NK-92 treated with Interleukin-12 subunit alpha and Interleukin-12 subunit beta, amount 100 ng/mL, for 24 hours (cell line): ENCODE measurements at regions not wholly inside any gene's neighbourhood (a gene's known extent, or its start where the extent isn't known, plus 50 kb on each side); places are given as distances from the start of the nearest gene placed in this dataset.

Source experiments
- DNase-seq: peaks from one replicate; lab custom pipeline; 2025; lab: John Stamatoyannopoulos, UW

DNA sequence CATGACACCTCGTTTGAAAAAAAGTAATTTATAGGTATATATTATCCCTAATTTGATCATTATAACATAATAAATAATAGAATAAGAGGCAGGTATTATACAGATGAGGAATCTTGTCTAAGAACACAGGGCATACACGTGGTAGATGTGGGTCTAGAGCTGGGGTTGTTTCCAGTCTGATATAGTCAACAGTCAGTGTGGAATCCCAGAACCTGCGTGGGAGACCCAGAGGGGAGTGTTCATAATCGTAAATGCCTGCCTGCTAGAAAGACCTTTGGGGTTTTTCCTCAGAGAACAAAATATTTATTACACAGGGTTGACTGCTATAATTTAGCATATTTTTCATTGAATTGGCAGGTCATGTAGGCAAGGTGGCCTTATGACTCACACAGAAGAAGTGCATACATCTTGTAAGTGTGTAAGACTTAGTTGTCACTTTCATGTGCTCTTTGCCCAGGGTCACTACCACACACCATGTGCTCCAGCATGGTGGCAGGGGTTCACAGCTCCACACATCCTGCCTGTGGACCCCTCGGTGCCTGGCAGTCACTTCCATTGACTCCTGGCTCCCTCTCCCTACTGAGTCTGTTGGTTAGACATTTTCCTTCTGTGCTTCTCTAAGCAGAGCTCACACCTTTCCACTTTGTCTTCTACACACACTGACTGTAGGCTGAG, 94.9 kb upstream of the IKZF1 start:
- no peak for DNase-seq

- DNase-seq = no peak
These were observed 96.0 kb upstream of the IKZF1 start for GRCh38 chr7:50208378-50208982.

GRCh38 chr7:50207686-50208255, 96.7 kb upstream of the IKZF1 start:
- no peak for DNase-seq

- no peak for DNase-seq
These were observed 97.3 kb upstream of the IKZF1 start for GRCh38 chr7:50207251-50207564.

DNA sequence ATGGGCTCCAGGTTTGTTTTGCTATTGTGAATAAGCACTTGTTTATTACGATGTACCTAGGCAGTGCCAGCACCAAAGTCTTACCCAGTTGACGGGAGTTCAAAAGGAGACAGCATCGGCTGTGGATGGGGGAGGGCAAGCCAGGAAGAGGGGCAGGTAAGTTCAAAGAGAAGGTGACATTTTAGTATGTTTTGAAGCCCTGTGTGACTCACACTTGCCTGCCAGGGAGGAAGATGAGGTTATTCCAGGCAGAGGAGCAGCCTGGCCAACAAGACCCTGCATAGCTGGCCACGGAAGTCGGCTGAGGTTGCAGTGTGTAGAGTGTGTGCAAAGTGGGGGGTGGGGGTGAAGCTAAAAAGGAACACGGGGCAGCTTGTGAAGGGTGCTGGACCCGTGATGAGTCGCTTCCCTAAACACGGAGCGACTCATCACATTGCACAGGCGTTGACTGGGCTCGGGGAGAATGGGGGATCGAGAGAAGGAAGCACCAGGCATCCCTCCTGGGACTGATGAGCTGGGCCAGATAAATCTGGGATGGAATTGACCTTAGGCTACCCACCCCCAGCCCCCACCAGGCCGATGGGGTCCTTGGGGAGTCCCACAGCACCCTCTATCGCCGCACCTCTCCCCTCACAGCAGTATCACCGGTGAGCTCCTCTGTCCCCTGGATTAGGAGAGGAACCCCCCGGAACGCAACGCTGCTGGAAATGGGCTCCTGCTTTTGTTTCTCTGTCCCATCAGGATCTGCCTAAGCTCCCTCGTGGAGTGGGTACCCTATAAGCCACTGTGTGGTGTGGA, 97.9 kb upstream of the IKZF1 start:
- DNase-seq = peak; percentile 29

DNA sequence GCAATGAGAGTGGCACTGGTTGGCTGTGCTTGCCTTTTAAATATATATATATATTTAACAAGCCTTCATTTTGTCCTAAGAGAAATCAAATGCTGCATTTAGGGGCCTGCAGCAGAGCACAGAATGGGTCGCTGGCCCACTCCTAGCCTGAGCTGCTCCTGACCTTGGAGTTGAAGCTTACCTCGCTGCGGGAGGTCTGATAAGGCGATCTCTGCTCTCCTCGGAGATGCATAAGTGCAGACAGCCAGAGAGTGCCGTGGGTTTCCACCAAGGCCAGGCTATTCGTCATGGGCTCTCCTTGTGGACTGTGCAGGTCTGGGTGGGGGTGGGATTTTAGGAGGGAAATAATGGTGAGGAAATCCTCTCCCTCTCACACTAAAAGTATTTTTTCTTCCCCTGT, 99.5 kb upstream of the IKZF1 start:
- DNase-seq = no peak

- no peak for DNase-seq
These were observed 99.9 kb upstream of the IKZF1 start for GRCh38 chr7:50204581-50204980.

GRCh38 chr7:50203521-50203920, 101.0 kb upstream of the IKZF1 start:
- DNase-seq = no peak

GRCh38 chr7:50202052-50202555, 102.4 kb upstream of the IKZF1 start:
- no peak for DNase-seq

DNA sequence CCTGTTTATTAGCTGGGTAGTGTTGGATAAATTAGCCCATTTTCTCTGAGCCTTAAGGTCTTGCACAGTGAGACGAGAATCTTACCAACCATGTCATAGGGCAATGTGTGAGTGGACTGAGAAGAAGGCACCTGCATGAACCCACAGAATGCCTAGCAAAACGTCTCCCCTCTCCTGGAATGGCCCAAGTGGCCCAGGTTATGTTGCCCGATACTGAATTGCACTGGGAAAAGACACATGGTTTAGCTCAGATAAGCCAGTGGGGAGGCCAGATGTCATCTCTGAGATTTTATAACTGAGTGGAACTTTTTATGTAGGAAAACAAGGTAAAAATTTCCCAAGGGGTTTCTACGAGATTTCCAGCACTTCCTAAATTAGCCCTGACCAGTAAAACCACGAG, 104.7 kb upstream of the IKZF1 start:
- DNase-seq = no peak

- no peak for DNase-seq
These were observed 104.5 kb upstream of the ZPBP start for GRCh38 chr7:50197549-50197948.

DNA sequence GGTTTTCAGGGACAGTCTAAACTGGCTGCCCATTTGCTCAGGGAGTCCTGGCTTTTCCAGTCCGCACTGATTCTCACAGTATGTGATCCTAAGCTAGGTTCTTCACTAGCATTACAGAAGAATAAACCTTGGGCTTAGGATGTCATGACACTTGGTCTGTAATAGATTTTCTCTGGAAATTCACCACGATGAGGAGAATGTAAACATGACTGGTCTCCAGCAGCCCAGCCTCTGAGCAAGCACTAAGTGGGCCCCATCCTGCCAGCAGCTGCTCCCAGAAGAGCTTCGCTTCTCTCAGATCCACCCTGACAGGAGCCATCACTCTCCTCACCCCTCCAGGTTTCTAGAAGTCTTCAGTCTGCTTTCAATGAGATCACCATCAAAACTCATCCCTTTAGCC, 103.7 kb upstream of the ZPBP start:
- no peak for DNase-seq

DNA sequence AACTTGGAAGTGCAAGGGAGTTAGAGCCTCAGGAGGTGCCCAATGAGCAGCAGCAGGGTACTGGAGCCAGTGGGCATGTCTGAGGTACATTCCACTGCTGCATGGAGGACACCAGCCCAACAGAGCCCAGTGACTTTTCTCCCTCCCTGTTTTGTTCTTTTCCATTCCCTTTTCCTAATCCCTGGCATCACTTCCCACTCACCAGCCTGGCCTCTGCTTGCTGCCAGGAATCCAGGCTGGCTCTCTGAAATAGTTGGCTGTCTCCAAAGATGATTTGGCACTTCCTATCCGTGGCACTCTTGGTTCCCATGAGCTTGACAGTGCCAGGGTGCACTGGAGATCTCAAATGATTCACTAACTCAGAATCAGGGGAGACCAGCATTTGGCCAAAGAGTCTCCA, 97.7 kb upstream of the ZPBP start:
- no peak for DNase-seq

DNA sequence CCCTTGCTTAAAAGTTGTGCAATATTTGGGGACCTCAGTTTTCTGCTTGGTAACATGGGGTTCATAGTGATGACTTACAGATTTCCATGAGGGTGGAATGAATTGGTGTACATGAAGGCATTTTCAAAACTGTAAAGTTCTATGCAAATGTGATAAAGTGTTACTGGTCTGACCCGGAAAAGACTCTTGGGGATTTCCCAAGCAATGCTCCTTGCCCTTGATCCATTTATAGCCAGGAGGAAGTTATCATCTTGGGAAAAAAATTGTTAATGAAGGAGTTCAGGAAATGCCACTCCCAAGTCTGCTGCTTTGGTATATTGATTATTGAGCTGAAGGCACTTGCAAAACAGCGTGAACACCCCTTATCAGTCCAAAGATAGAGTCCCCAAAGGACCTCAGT, 96.3 kb upstream of the ZPBP start:
- no peak for DNase-seq

DNA sequence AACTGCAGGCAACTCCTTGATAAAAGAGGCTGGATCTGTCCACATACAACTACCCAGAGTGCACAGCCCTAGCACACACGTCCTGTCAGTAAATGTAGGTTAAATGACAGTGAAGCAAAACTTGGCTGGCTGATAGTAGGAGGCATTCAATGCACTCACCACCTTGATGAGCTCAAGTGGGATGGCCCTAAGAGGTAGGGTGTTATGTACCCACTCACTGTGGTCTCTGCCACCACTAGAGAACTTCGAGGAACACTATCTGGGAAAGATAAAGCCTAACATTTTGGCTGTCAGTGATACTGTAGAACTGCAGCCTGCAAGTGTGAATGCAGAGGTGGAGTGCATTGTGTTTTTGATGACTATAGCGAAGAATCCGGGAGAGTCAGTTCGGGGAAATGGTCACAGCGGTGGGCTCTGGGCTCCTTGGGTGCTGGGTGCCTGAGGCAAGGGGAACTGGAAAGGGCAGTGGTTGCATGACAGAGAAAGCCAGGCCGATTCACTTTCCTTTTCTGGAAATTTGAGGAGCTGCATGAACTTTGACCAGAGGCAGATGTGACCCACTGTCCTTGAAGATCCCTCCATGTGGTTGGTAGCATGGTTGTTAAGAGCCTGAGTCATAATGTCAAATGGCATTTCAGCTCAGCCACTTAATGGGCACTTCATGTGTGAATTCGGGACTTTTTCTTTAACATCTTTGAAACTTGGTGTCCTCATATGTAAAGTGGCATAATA, 93.1 kb upstream of the ZPBP start:
- no peak for DNase-seq

GRCh38 chr7:50185208-50185607, 92.2 kb upstream of the ZPBP start:
- DNase-seq = no peak

DNA sequence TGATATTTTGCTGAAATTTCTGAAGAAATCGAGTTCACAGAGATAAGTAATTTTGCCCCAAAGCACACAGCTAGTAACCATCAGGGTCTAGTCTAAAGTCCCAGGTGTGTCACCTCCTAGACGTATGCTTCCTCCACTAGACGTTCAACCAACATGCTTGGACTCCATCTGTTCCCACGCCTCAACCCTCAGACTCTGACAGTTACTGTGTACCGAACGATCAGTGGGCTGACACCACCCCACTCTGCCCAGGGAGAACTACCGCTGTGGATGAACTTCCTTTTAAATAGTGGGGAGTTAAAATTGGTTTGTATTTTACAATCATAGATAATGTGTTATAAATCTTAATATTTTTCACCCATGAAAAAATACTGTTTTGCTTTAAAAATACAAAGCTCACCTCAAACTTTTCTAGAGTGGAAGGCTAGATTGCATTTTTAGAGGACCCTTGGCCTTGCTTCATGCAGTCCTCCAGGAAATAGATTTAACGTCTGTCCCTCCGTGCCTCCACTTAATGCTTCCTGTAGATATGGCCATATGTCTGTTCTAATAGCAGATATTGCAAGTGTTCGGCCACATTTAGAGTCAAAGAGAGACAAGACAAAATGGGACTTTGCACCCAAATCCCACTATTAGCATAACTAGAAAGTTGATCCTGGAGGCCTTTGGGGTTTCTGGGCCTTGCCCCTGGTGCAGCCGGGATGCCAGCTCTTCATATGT, 91.4 kb upstream of the ZPBP start:
- no peak for DNase-seq

- no peak for DNase-seq
These were observed 89.7 kb upstream of the ZPBP start for GRCh38 chr7:50182759-50183158.

- no peak for DNase-seq
These were observed 88.0 kb upstream of the ZPBP start for GRCh38 chr7:50181081-50181480.

DNA sequence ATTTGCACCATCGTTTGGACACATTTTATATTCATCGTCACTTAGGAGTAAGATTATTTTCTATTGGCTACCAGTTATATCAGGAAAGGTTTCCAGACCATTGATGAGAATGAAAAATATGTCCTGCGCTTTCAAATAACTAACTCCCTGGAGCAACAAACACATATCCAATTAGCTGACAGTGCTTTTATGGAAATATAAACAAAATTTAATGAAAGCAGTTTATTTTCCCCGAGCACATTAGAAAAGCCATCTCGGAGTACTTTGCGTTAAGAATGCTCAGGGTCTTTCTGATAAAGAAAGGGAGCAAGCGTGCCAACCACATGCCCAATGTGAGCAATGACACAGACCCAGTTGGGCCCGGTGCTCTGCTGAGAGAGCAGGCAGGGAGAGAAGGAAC, 85.1 kb upstream of the ZPBP start:
- no peak for DNase-seq

DNA sequence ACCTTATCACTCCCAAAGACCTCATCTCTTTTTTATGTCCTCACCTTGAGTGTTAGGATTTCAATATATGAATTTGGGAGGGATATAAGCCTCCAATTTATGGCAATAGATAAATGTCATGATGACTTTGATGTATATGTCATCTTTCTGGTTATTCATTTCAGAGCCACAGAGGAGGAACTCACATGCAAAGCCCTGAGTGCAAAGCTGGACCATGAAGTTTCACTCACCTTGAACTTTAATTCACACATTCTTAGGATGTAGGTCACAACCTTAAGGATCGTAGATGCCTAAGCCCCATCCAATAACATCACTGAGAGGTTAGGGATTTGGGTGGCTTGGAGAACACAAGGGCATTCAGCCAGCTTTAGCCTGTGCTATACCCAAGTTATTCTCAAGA, 81.9 kb upstream of the ZPBP start:
- DNase-seq = no peak
